ENCODE measurements at regions not wholly inside any gene's neighbourhood (a gene's known extent, or its start where the extent isn't known, plus 50 kb on each side); places are given as distances from the start of the nearest gene placed in this dataset.

DNA sequence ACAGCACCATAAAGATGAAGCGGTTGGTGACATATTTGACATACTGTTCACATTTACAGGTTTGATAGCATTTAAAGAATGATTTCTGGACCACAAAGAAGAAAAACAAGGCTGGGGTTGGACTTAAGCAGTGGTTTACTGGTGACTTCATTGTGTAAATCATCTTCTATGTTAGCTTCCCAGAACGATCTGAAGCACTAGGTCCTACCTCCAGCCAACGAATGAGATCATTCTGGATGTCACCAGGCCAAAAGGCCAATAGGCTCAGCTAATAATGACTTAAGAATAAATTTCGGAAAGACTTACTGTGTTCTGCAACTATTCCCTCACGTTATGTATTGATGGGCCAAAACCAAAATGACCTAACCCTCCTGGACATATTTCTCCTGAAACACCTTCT lies 675.3 kb upstream of the CCNG1 start:
- H3K27ac ChIP-seq, result no peak overlapping the region
- DNase-seq, result no peak
- H3K4me1 ChIP-seq (replicated peaks in 1 of 2), result no peaks in the 10 kb centered on the region
- H3K36me3 ChIP-seq (replicated peaks in 1 of 2), result no peaks in the 10 kb centered on the region
- WGBS, 4 donors, result 54 to 63% (median 54%) methylated on average over 5 of the region's 5 CpGs
- no peaks in the 10 kb centered on the region for H3K9me3 ChIP-seq (replicated peaks in 1 of 3)
- intact Hi-C loops (cut with DNase I), result no loop called here
- TF ChIP-seq CTCF (IDR thresholded peaks at IDR 0.05) (no peak), POLR2A (IDR thresholded peaks at IDR 0.05) (no peak)
- H3K27me3 ChIP-seq, result no peaks in the 10 kb centered on the region
- no peak overlapping the region for H3K4me3 ChIP-seq

DNA sequence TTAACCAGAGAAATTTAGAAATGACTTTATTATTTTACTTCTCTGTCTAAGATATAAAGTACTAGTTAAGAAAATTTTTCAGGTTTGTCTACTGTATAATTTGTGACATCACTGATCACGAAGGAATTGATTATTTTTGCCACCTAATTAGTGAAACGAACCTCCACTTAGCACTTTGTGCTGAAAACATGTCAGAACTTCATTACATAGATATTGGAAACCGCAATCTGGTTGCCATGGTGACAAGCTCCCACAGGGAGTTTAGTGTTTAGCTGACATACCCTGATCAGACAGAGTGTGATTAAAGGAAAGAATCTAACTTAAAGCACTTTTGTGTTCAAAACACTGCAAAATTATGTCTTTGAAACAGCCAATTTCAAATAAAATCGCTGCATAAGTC lies 668.4 kb upstream of the CCNG1 start:
- no peak for TF ChIP-seq CTCF (IDR thresholded peaks at IDR 0.05)
- TF ChIP-seq POLR2A (IDR thresholded peaks at IDR 0.05), result no peak
- Histone ChIP-seq H3K9me3 (replicated peaks in 1 of 3) (no peaks in the 10 kb centered on the region), H3K36me3 (replicated peaks in 1 of 2) (no peaks in the 10 kb centered on the region), H3K27ac (no peak overlapping the region), H3K4me3 (no peak overlapping the region), H3K27me3 (no peaks in the 10 kb centered on the region), H3K4me1 (replicated peaks in 1 of 2) (no peaks in the 10 kb centered on the region)
- intact Hi-C loops (cut with DNase I), result no loop called here
- no peak for DNase-seq
- 45 to 59% (median 49%) methylated on average over 4 of the region's 4 CpGs for WGBS, 4 donors

GRCh38 chr5:162785673-162786072 lies 651.7 kb upstream of the CCNG1 start:
- H3K9me3 ChIP-seq (replicated peaks in 1 of 3), result no peaks in the 10 kb centered on the region
- TF ChIP-seq CTCF (IDR thresholded peaks at IDR 0.05) (no peak), POLR2A (IDR thresholded peaks at IDR 0.05) (no peak)
- WGBS, 4 donors, result 19 to 79% (median 64%) methylated on average over 1 of the region's 1 CpG
- intact Hi-C loops (cut with DNase I), result no loop called here
- H3K27me3 ChIP-seq, result no peaks in the 10 kb centered on the region
- no peak for DNase-seq
- H3K4me1 ChIP-seq (replicated peaks in 1 of 2), result no peaks in the 10 kb centered on the region
- no peaks in the 10 kb centered on the region for H3K36me3 ChIP-seq (replicated peaks in 1 of 2)
- no peak overlapping the region for H3K4me3 ChIP-seq
- no peak overlapping the region for H3K27ac ChIP-seq

- no peak for DNase-seq
- 61 to 74% (median 70%) methylated on average over 1 of the region's 1 CpG for WGBS, 4 donors
- intact Hi-C loops (cut with DNase I), result no loop called here
- no peaks in the 10 kb centered on the region for H3K36me3 ChIP-seq (replicated peaks in 1 of 2)
- H3K27ac ChIP-seq, result no peak overlapping the region
- no peak for TF ChIP-seq CTCF (IDR thresholded peaks at IDR 0.05)
- no peak for TF ChIP-seq POLR2A (IDR thresholded peaks at IDR 0.05)
- no peaks in the 10 kb centered on the region for H3K9me3 ChIP-seq (replicated peaks in 1 of 3)
- no peaks in the 10 kb centered on the region for H3K27me3 ChIP-seq
- no peak overlapping the region for H3K4me3 ChIP-seq
- no peaks in the 10 kb centered on the region for H3K4me1 ChIP-seq (replicated peaks in 1 of 2)
Measured at GRCh38 chr5:162786234-162786633, 651.2 kb upstream of the CCNG1 start.

All from adrenal gland (tissue), 9 donors.